GM18508 (cell line): ENCODE measurements at regions not wholly inside any gene's neighbourhood (a gene's known extent, or its start where the extent isn't known, plus 50 kb on each side); places are given as distances from the start of the nearest gene placed in this dataset.

Experiments used
- ATAC-seq: cut with Tn5 transposase; IDR thresholded peaks from one replicate; pipeline ENCODE4 v1.9.1; 2021; ENCODE audit warnings: moderate number of reproducible peaks; ENCODE audit not compliant: insufficient read depth, unreplicated experiment

- no peak for ATAC-seq
Measured at GRCh38 chr2:41926614-41927580, 120.9 kb upstream of the PKDCC start.

- ATAC-seq: no peak
Measured at GRCh38 chr2:41927581-41928264, 120.1 kb upstream of the PKDCC start.

GRCh38 chr2:41928526-41928925 lies 119.3 kb upstream of the PKDCC start:
- ATAC-seq: no peak

- ATAC-seq: no peak
Measured at GRCh38 chr2:41930807-41931566, 116.8 kb upstream of the PKDCC start.

- no peak for ATAC-seq
Measured at GRCh38 chr2:41932241-41933045, 115.4 kb upstream of the PKDCC start.

- ATAC-seq: no peak
Measured at GRCh38 chr2:41933046-41933420, 114.8 kb upstream of the PKDCC start.

GRCh38 chr2:41933585-41934320 lies 114.1 kb upstream of the PKDCC start:
- ATAC-seq: no peak

- ATAC-seq: no peak
Measured at GRCh38 chr2:41934329-41934958, 113.4 kb upstream of the PKDCC start.

- no peak for ATAC-seq
Measured at GRCh38 chr2:41935002-41935401, 112.8 kb upstream of the PKDCC start.

GRCh38 chr2:41935825-41936224 lies 112.0 kb upstream of the PKDCC start:
- ATAC-seq: no peak

- ATAC-seq: no peak
Measured at GRCh38 chr2:41936771-41937463, 110.9 kb upstream of the PKDCC start.

GRCh38 chr2:41937464-41937906 lies 110.3 kb upstream of the PKDCC start:
- no peak for ATAC-seq

GRCh38 chr2:41937921-41938708 lies 109.7 kb upstream of the PKDCC start:
- ATAC-seq: no peak

GRCh38 chr2:41940060-41940744 lies 107.6 kb upstream of the PKDCC start:
- no peak for ATAC-seq

GRCh38 chr2:41940745-41941063 lies 107.1 kb upstream of the PKDCC start:
- ATAC-seq: no peak

GRCh38 chr2:41941831-41942230 lies 106.0 kb upstream of the PKDCC start:
- ATAC-seq: no peak

GRCh38 chr2:41942278-41942677 lies 105.5 kb upstream of the PKDCC start:
- no peak for ATAC-seq
